Heart left ventricle (tissue), 16 donors: ENCODE measurements at regions not wholly inside any gene's neighbourhood (a gene's known extent, or its start where the extent isn't known, plus 50 kb on each side); places are given as distances from the start of the nearest gene placed in this dataset.

ENCODE experiments used
- ATAC-seq, 4 donors: fragments of 200-7000 bp; cut with Tn5 transposase; one replicate each; pipeline ENCODE4 v1.9.1; 2020 to 2022; ENCODE audit warnings: moderate library complexity in 4 of 4, mild to moderate bottlenecking in 3 of 4, moderate number of reproducible peaks in 1 of 4
- DNase-seq, 5 donors: peaks; one replicate each; pipeline ENCODE4 v3.0.0-alpha.2; 2020
- H3K27ac ChIP-seq, 12 donors: fragments of 200-600 bp; sonication (generic) in 4 of 12; one replicate each; pipeline versions ENCODE4 v1.5.0 to v1.8.0; 2016 to 2022; ENCODE audit warnings: mild to moderate bottlenecking in 2 of 12
- H3K27me3 ChIP-seq, 9 donors: fragments of 200-600 bp; sonication (generic) in 2 of 9; one replicate each; pipeline versions ENCODE4 v1.5.1 to v1.8.0; 2016 to 2022; ENCODE audit warnings: mild to moderate bottlenecking in 3 of 9
- H3K36me3 ChIP-seq, 9 donors: fragments of 200-600 bp; sonication (generic) in 2 of 9; one replicate each; pipeline versions ENCODE4 v1.5.0 to v1.8.0; 2018 to 2022; ENCODE audit warnings: mild to moderate bottlenecking in 2 of 9
- H3K4me1 ChIP-seq, 12 donors: fragments of 200-600 bp; sonication (generic) in 4 of 12; one replicate each; pipeline versions ENCODE4 v1.5.0 to v1.8.0; 2016 to 2022; ENCODE audit warnings: mild to moderate bottlenecking in 3 of 12
- H3K4me3 ChIP-seq, 12 donors: fragments of 200-600 bp; sonication (generic) in 4 of 12; one replicate each; pipeline versions ENCODE4 v1.5.0 to v1.8.0; 2017 to 2022; ENCODE audit warnings: mild to moderate bottlenecking in 9 of 12, moderate library complexity in 4 of 12
- H3K9me3 ChIP-seq, 12 donors: fragments of 200-600 bp; sonication (generic) in 4 of 12; one replicate each; pipeline versions ENCODE4 v1.5.0 to v1.8.0; 2016 to 2022; ENCODE audit warnings: mild to moderate bottlenecking in 1 of 12
- POLR2A ChIP-seq, 2 donors: fragments of 450-650 bp; IDR thresholded peaks; one replicate each; pipeline ENCODE4 v1.6.1; 2017; ENCODE audit warnings: antibody characterized with exemption in 2 of 2, mild to moderate bottlenecking in 2 of 2, moderate library complexity in 2 of 2
- WGBS, 4 donors: extraction: QIAGEN DNeasy Blood & Tissue Kit in 2 of 4; methylation state at CpG; one replicate each; pipeline versions ENCODE4 v1.1.5 to v1.1.7; 2013 to 2018; 5-methylcytosine and 5-hydroxymethylcytosine counted together
- intact Hi-C, 10 donors: fragments of 100-400 bp; cut with DNase I; formaldehyde crosslinking; loops; one replicate each; pipeline versions ENCODE4 v1.11.1 to v1.14.2; 2022
- TF ChIP-seq, protein P1 (sequence below), 12 donors: fragments of 200-600 bp; sonication (generic) in 4 of 12; IDR thresholded peaks; one replicate each; pipeline versions ENCODE4 v1.5.0 to v1.8.0; 2018 to 2022; ENCODE audit warnings: antibody characterized with exemption in 12 of 12, mild to moderate bottlenecking in 5 of 12
- donor health status: ischemic (EF 13 %, LVEDD 7.1; RV severe dilation, severe dysfunction).
- donor health status: healthy with polysubstance abuse.
- donor health status: DM: no; HTN: yes; CAD: no.
- donor health status: DM: no; HTN: no; CAD: no.
- donor health status: ischemic (EF 25% LVEDD 6.9; RV normal size, moderate dysfunction).
- donor health status: ischemic (EF 25% LVEDD 5.7; RV mildly dilated, moderate dysfunction).
- donor health status: healthy.
- donor health status: DM: yes; HTN: yes; CAD: no.
- donor health status: ischemic (EF 35%, LVEDD 5.7; RV mildly dilated, moderate dysfunction).
- donor health status: nonischemic (EF 11% LVEDD 7.7; RV severe dilation, severe dysfunction).
- donor health status: DM: yes; HTN: yes; CAD: no.
- donor health status: PGD.
- donor health status: ischemic (EF 29% LVEDD 5.4; RV normal size, mild dysfunction).
- donor health status: nonischemic (EF 23%, LVEDD 6.1; RV moderate dilation, normal function).

DNA sequence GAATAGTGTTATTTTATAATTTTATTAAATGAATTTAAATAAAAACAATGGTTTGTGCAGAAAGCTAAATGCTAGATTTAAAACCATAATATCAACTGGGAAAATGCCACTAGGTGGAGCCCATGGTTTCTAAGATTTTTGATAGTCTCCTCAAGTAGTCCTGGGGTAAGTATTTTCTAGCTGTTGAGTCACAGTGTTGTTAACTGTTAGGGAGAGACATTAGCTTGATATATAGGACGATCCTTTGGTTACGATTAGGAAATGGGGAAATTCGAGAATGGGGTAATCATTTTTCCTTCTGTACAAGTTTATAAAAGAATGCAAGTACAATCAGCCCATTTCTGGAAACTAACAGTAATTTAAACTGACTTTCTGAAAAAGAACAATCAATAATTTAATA lies 378.4 kb downstream of the ANKRD50 start:
- DNase-seq (peak in 1 of 5 donors; percentile 26), ATAC-seq (peak in 3 of 4 donors; percentile 52 to 75 (median 69))
- Histone ChIP-seq H3K27ac (no peak overlapping the region), H3K9me3 (no peaks in the 10 kb centered on the region), H3K4me3 (no peak overlapping the region), H3K36me3 (no peaks in the 10 kb centered on the region), H3K4me1 (no peaks in the 10 kb centered on the region), H3K27me3 (no peaks in the 10 kb centered on the region)
- no peak for TF ChIP-seq POLR2A (IDR thresholded peaks at IDR 0.05)
- TF ChIP-seq, protein P1, sequence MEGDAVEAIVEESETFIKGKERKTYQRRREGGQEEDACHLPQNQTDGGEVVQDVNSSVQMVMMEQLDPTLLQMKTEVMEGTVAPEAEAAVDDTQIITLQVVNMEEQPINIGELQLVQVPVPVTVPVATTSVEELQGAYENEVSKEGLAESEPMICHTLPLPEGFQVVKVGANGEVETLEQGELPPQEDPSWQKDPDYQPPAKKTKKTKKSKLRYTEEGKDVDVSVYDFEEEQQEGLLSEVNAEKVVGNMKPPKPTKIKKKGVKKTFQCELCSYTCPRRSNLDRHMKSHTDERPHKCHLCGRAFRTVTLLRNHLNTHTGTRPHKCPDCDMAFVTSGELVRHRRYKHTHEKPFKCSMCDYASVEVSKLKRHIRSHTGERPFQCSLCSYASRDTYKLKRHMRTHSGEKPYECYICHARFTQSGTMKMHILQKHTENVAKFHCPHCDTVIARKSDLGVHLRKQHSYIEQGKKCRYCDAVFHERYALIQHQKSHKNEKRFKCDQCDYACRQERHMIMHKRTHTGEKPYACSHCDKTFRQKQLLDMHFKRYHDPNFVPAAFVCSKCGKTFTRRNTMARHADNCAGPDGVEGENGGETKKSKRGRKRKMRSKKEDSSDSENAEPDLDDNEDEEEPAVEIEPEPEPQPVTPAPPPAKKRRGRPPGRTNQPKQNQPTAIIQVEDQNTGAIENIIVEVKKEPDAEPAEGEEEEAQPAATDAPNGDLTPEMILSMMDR (IDR thresholded peaks at IDR 0.05), result peak; percentile 42 to 78 (median 67)
- 3 to 4% (median 4%) methylated on average over 3 of the region's 3 CpGs for WGBS, 4 donors
- intact Hi-C loops, result loop anchor here (1.0 to 10.0 kb wide), 12 partner anchors 301 to 951 kb away; partner anchors contain the start of gene ANKRD50 (in 4 of the 10)

DNA sequence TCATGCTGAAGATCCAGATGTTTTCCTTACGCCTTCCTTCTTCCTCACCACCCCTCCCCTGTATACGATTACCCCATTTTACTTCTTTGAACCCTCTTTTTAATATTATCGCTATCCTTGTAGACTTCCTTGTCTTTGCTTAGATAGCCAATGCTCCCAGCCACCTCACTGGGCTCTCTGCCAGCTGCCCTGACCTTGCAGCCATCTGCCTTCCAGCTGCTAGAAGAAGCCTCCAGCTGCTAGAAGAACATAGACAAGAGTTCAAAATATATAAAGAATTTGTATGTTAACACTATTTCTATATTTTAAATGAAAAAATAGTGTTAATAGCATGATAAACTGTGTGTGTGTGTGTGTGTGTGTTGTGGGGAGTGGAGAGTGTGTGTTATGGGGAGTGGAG lies 374.7 kb downstream of the ANKRD50 start:
- Histone ChIP-seq H3K4me1 (no peaks in the 10 kb centered on the region), H3K4me3 (no peak overlapping the region), H3K9me3 (no peaks in the 10 kb centered on the region), H3K27ac (no peak overlapping the region), H3K27me3 (no peaks in the 10 kb centered on the region), H3K36me3 (no peaks in the 10 kb centered on the region)
- intact Hi-C loops, result loop anchor here in 8 of 10 donors (2.0 to 10.0 kb wide), 8 partner anchors 297 to 947 kb away; partner anchors contain the start of gene ANKRD50 (in 5 of the 8)
- peak; percentile 32 to 76 (median 54) for DNase-seq
- 44 to 55% (median 47%) methylated on average over 3 of the region's 3 CpGs for WGBS, 4 donors
- no peak for ATAC-seq
- TF ChIP-seq POLR2A (IDR thresholded peaks at IDR 0.05), result no peak
- TF ChIP-seq, protein P1 (IDR thresholded peaks at IDR 0.05), result no peak

DNA sequence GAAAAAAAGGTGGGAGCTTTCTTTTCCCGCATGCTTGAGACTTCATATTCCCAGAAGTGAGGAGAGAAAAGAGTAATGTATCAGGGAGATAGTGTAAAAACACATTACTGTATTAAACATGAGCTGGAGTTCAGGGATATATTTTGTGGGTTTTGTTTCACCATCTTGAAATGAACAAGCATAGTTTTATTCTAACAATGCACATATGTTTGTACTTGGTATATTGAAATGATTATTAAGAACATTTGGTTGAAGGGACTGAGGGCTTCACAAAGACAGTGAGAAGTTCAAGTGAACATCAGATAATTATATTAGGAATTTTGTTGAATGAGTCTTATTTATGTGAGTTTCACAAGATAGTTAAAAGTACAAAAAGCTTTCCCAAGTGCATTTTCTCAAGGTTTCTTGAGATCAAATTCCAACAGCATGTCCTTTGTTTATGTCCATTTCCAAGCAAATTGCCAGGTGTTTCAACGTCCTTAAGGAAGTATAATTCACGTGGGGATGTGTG lies 368.8 kb downstream of the ANKRD50 start:
- no peak overlapping the region for H3K27ac ChIP-seq
- H3K27me3 ChIP-seq, result no peaks in the 10 kb centered on the region
- no peaks in the 10 kb centered on the region for H3K4me1 ChIP-seq
- WGBS, 4 donors, result 51 to 72% (median 59%) methylated on average over 3 of the region's 3 CpGs
- intact Hi-C loops, result loop anchor here in 1 of 10 donors (10.0 kb wide), 1 partner anchor 81 kb away; no protein-coding TSS in a partner anchor
- no peak overlapping the region for H3K4me3 ChIP-seq
- no peaks in the 10 kb centered on the region for H3K9me3 ChIP-seq
- no peaks in the 10 kb centered on the region for H3K36me3 ChIP-seq
- ATAC-seq, result no peak
- no peak for TF ChIP-seq POLR2A (IDR thresholded peaks at IDR 0.05)
- TF ChIP-seq, protein P1 (IDR thresholded peaks at IDR 0.05), result no peak
- DNase-seq, result no peak

DNA sequence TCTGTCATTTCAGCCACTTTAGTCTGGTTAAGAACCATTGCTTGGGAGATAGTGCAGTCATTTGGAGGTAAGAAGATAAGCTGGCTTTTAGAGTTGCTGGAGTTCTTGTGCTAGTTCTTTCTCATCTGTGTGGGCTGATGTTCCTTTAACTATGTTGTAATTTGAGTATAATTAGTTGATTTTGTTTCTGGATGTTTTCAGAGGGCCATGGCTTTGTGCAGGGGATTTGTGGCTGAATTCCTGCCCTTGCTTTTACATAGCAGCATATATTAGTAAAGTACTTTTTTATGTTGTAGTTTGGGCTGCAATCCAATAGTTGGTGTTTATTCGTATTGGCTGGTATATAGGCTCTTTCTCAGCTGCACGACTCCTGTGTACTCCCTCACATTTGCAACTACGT lies 339.6 kb downstream of the ANKRD50 start:
- DNase-seq (no peak), ATAC-seq (no peak)
- TF ChIP-seq POLR2A (IDR thresholded peaks at IDR 0.05), result no peak
- TF ChIP-seq, protein P1 (IDR thresholded peaks at IDR 0.05), result no peak
- Histone ChIP-seq H3K9me3 (peaks cover 0 to 16% (median 7%) of the 10 kb centered on the region in 12 donors), H3K27me3 (no peaks in the 10 kb centered on the region), H3K4me1 (no peaks in the 10 kb centered on the region), H3K27ac (no peak overlapping the region), H3K36me3 (no peaks in the 10 kb centered on the region), H3K4me3 (no peak overlapping the region)
- intact Hi-C loops, result no loop called here
- 92 to 98% (median 93%) methylated on average over 3 of the region's 3 CpGs for WGBS, 4 donors
